NB4 (cell line): ENCODE measurements at regions not wholly inside any gene's neighbourhood (a gene's known extent, or its start where the extent isn't known, plus 50 kb on each side); places are given as distances from the start of the nearest gene placed in this dataset.

Experiments used
- DNase-seq: peaks from one replicate; pipeline ENCODE4 v3.0.0; 2010; ENCODE audit warnings: low read depth
- H3K4me3 ChIP-seq: one replicate; pipeline ENCODE4 v1.5.1; 2011; ENCODE audit warnings: mild to moderate bottlenecking, low read depth, low read length, moderate library complexity
- MYC ChIP-seq: IDR thresholded peaks from 2 replicates; pipeline ENCODE4 v1.6.1; 2011; ENCODE audit warnings: low read depth, low read length
- POLR2A ChIP-seq: IDR thresholded peaks from 2 replicates; pipeline ENCODE4 v1.6.1; 2011; ENCODE audit warnings: mild to moderate bottlenecking; ENCODE audit not compliant: insufficient read length; ENCODE audit errors: extremely low read depth
- TF ChIP-seq, protein P1 (sequence below): IDR thresholded peaks from one replicate; pipeline ENCODE4 v1.5.1; 2012; ENCODE audit warnings: low read depth, low read length
- TF ChIP-seq, protein P2 (sequence below): IDR thresholded peaks from 2 replicates; pipeline ENCODE4 v1.6.1; 2011; ENCODE audit warnings: low read depth, low read length

DNA sequence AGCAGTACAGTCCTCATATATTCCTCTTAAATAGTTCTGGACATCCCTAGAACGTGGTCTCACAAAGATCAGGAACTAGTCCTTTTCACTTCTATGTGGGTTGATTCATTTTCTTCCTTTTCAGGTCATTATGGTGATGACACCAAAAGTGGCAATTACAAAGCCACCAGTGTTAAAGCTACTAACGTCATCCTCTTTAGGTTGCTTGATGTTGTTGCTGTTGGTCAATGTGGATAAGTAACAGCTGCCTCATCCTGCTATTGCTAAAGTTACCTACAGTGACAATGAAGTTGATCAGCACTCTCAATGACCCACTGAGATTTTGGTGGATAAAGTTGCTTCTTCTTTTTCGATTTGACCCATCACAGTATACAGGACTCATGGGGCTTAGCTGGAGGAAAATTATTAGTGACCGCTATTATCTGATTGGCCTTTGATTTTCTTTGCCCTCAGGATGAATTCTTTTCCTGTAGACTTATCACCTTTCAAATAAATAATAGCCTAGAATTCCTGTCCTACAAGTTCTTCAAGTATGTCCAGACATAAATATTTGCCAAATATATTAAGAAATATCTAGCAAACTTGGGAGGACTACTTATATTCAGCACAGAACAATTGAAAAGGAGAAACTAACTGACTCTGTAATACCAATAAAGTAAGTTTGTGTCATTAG, 54.0 kb upstream of the ATP2B1 start:
- TF ChIP-seq POLR2A (no peak), MYC (no peak)
- TF ChIP-seq, protein P1, sequence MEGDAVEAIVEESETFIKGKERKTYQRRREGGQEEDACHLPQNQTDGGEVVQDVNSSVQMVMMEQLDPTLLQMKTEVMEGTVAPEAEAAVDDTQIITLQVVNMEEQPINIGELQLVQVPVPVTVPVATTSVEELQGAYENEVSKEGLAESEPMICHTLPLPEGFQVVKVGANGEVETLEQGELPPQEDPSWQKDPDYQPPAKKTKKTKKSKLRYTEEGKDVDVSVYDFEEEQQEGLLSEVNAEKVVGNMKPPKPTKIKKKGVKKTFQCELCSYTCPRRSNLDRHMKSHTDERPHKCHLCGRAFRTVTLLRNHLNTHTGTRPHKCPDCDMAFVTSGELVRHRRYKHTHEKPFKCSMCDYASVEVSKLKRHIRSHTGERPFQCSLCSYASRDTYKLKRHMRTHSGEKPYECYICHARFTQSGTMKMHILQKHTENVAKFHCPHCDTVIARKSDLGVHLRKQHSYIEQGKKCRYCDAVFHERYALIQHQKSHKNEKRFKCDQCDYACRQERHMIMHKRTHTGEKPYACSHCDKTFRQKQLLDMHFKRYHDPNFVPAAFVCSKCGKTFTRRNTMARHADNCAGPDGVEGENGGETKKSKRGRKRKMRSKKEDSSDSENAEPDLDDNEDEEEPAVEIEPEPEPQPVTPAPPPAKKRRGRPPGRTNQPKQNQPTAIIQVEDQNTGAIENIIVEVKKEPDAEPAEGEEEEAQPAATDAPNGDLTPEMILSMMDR, result no peak
- TF ChIP-seq, protein P2, sequence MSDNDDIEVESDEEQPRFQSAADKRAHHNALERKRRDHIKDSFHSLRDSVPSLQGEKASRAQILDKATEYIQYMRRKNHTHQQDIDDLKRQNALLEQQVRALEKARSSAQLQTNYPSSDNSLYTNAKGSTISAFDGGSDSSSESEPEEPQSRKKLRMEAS, result no peak
- H3K4me3 ChIP-seq, result no peak overlapping the region
- no peak for DNase-seq

DNA sequence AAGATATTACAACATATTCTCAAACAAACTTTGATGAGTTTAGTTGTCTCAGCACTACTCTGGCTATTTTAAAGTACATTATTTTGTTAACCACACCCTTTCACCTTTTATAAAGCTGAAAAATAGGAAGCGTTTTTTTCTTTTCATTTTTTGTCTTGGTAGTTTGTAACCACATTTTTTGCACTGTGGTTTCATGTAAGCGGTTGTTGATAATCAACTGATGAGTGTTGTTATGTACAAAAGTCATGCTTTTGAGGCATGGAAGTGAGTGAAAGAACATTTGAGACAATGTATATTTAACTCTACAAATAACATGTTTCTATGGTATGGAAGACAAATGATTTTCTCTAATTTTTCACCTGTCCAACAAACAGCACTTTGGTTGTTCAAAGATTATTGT, 52.1 kb upstream of the ATP2B1 start:
- H3K4me3 ChIP-seq, result no peak overlapping the region
- peak; percentile 47 for DNase-seq
- TF ChIP-seq POLR2A (no peak), MYC (no peak)
- TF ChIP-seq, protein P1, result no peak
- TF ChIP-seq, protein P2, result no peak
